GM18502 (cell line): ENCODE measurements at regions not wholly inside any gene's neighbourhood (a gene's known extent, or its start where the extent isn't known, plus 50 kb on each side); places are given as distances from the start of the nearest gene placed in this dataset.
"Not testable (repeated sequence)": the region's sequence is repeated elsewhere in the genome, so short reads cannot be mapped to it uniquely, and the experiment has no call there.

Experiments
- ATAC-seq: cut with Tn5 transposase; IDR thresholded peaks from one replicate; pipeline ENCODE4 v1.9.1; 2021; ENCODE audit warnings: mild to moderate bottlenecking; ENCODE audit not compliant: unreplicated experiment, poor library complexity

DNA sequence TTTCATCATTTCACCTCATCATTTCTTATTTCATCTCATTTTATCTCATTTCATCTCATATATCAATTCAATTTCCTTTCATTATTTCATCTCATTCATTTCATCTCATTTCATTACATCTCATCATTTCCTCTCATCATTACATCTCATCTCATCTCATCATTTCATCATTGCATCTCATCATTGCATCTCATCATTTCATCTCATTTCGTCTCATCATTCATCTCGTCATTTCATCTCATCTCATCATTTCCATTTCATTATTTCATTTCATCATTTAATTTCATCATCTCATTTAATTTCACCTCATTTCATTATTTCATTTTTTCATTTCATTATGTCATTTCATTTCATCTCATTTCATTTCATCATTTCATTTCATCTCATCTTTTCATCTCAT is 168.5 kb upstream of the FAM72C start:
- ATAC-seq = not testable (repeated sequence)

DNA sequence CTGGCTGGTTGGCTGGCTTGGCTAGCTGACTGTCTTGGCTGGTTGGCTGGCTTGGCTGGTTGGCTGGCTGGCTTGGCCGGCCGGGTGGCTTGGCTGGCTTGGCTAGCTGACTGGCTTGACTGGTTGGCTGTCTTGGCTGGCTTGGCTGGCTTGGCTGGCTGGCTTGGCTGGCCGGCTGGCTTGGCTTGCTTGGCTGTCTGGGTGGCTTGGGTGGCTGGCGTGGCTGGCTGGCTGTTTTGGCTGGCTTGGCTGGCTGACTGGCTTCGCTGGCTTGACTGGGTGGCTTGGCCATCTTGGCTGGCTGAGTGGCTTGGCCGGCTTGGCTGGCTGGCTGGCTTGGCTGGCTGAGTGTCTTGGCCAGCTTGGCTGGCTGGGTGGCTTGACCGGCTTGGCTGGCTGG is 133.2 kb upstream of the FAM72C start:
- not testable (repeated sequence) for ATAC-seq

DNA sequence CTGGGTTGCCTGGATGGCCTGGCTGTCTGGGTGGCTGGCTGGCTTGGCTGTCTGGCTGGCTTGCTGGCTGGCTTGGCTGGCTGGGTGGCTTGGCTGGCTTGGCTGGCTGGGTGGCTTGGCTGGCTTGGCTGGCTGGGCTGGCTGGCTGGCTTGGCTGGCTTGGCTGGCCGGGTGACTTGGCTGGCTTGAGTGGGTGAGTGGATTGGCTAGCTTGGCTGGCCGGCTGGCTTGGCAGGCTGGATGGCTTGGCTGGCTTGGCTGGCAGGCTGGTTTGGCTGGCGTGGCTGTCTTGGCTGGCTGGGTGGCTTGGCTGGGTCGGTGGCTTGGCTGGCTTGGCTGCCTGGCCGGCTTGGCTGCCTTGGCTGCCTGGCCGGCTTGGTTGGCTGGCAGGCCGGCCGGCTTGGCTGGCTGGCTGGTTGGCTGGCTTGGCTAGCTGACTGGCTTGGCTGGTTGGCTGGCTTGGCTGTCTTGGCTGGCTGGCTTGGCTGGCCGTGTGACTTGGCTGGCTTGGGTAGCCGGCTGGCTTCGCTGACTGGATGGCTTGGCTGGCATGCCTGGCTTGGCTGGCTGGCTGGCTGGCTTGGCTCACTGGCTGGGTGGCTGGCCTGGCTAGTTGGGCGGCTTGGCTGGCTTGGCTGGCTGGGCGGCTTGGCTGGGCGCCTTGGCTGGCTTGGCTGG is 132.4 kb upstream of the FAM72C start:
- not testable (repeated sequence) for ATAC-seq

DNA sequence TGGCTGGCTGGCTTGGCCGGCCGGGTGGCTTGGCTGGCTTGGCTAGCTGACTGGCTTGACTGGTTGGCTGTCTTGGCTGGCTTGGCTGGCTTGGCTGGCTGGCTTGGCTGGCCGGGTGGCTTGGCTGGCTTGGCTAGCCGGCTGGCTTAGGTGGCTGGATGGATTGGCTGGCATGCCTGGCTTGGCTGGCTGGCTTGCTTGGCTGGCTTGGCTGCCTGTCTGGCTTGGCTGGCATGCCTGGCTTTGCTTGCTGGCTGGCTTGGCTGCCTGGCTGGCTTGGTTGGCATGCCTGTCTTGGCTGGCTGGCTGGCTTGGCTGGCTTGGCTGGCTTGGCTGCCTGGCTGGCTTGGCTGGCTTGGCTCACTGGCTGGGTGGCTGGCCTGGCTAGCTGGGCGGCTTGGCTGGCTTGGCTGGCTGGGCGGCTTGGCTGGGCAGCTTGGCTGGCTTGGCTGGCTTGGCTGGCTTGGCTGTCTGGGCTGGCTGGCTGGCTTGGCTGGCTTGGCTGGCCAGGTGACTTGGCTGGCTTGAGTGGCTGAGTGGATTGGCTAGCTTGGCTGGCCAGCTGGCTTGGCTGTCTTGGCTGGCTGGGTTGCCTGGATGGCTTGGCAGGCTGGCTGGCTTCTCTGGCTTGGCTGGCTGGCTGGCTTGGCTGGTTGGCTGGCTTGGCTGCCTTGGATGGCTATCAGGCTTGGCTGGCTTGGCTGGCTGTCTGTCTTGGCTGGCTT is 131.5 kb upstream of the FAM72C start:
- ATAC-seq = not testable (repeated sequence)

DNA sequence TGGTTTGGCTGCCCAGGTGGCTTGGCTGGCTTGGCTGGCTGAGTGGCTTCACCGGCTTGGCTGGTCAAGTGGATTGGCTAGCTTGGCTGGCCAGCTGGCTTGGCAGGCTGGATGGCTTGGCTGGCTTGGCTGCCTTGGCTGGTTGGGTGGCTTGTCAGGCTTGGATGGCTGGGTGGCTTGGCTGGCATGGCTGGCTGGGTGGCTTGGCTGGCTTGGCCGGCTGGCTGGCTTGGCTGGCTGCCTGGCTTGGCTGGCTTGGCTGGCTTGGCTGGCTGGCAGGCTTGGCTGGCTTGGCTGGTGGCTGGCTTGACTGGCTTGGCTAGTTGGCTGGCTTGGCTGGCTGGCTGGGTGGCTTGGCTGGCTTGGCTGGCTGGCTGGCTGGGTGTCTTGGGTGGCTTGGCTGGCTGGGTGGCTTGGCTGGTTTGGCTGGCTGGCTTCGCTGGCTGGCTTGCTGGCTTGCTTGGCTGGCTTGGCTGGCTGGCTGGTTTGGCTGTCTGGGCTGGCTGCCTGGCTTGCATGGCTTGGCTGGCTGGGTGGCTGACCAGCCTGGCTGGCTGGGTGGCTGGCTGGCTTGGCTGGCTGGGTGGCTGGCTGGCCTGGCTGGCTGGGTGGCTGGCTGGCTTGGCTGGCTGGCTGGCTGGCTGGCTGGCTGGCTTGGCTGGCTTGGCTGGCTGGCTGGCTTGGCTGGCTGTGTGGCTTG is 130.4 kb upstream of the FAM72C start:
- not testable (repeated sequence) for ATAC-seq

DNA sequence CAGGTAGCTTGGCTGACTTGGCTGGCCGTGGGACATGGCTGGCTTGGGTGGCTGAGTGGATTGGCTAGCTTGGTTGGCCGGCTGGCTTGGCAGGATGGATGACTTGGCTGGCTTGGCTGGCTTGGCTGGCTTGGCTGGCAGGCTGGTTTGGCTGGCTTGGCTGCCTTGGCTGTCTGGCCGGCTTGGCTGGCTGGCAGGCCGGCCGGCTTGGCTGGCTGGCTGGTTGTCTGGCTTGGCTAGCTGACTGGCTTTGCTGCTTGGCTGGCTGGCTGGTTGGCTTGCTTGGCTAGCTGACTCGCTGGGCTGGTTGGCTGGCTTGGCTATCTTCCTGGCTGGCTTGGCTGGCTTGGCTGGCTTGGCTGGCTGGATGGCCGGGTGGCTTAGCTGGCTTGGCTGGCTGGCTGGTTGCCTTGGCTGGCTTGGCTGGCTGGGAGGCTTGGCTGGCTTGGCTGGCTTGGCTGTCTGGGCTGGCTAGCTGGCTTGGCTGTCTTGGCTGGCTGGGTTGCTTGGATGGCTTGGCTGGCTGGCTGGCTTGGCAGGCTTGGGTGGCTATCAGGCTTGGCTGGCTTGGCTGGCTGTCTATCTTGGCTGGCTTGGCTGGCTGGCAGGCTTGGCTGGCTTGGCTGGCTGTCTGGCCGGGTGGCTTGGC is 129.7 kb upstream of the FAM72C start:
- no peak for ATAC-seq

DNA sequence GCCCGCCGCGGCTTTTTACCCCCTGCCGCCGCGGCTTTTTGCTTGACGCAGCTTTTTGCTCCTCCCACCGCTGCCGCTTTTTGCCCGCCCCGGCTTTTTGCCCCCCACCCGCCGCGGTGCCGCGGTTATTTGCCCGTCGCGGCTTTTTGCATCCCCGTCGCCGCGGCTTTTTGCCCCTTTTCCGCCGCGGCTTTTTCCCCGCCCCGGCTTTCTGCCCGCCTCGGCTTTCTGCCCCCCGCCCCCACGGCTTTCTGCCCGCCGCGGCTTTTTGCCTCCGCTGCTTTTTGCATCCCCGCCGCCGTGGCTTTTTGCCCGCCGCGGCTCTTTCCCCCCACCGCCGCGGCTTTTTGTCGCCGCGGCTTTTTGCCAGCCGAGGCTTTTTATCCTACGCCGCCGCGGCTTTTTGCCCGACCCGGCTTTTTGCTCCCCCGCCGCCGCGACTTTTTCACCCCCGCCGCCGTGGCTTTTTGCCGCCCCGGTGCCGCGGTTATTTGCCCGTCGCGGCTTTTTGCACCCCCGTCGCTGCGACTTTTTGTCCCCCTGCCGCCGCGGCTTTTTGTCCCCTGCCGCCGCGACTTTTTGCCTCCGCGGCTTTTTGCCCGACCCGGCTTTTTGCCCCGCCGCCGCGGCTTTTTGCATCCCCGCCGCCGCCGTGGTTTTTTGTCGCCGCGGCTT is 105.5 kb upstream of the FAM72C start:
- not testable (repeated sequence) for ATAC-seq

DNA sequence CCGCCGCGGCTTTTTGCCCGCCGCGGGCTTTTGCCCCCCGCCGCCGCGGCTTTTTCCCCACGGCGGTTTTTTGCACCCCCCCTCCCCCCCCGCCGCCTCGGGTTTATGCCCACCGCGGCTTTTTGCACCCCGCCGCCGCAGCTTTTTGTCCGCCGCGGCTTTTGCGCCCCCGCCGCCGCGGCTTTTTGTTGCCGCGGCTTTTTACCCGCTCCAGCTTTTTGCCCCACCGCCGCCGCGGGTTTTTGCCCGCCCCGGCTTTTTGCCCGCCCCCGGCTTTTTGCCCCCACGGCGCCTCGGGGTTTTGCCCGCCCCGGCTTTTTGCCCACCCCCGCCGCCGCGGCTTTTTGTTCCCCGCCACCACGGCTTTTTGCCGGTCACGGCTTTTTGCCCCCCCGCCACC is 104.9 kb upstream of the FAM72C start:
- not testable (repeated sequence) for ATAC-seq

DNA sequence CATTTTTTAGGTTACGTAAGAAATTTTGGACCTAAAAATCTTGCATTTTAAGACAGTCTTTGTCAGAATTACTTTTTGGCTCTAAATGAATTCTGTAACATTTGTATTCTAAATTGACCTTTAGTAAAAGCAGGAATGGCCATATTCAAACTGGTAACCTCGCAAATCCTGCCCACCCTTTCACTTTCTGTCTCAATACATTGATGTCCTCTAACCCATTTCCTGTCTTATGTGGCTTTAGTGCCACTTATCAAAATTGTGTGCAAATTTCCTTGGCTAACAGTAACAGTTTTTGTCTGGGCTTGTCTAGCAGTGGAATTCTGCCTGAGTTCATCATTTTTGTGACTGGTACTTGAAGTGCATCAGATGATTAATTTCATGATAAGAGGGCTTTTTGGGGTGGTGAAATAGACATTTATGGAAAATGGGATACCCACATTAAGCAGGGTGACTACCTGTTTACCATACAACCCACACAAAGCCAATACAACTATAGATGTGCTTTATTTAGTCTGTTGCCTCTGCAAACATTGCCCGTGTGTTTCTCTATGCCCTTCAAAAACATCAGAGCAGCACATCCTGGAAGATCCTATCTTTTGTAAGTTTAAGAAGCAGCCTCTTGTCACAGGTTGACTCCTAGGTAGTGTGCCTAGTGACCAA is 98.7 kb upstream of the FAM72C start:
- ATAC-seq = not testable (repeated sequence)

DNA sequence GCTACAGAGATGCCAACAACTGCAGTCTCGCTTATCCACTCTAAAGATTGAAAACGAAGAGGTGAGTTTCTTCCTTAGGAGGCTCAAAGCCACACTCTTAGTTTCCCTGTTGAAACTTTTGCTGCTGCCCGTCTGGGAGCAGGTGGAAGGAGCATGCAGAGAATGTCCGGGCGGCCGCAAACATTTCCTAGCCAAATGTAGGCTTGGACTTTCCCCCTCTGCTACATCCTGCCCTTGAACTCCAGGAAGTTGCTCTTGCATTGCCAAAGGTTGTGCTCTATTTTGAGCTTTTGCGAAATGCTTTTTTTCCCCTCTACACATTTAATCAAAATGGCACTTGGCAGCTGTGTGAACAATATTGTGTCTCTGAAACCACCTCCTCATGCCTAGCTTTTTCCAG is 95.3 kb upstream of the FAM72C start:
- ATAC-seq = not testable (repeated sequence)

DNA sequence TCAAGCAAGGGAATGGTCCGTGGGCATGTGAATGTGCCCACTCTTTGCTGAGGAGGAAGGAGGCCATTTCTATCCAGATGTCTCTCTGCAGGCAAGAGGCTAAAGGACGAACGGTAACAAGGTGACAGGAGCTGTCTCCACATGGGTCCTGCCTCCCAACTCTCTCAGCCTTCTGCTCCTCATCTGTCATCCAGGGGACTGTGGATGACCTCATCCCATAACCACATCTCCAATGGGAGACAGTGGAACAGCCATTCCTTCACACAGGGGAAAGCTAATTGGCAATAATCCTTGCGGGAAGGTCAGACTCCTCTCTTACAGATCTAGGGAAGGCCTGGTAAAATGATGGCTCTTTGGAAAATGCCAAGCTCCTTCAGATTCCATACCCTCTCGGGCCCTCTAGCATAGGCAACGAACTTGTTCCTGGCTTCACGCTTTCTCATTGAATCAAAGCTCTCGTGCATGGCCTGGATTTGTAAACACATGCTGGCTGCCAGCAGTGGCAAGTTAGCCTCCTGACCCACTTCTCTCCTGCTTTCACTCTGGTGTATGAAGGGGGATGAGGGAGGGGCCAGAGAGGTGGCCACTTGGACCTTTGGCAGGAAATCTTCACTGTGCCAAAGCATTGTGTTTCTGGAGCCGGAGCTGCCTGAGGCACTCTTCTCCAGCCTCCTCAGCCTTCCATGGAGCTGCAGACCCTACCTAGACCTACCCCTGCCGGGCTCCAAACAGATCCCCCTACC is 94.5 kb upstream of the FAM72C start:
- not testable (repeated sequence) for ATAC-seq

DNA sequence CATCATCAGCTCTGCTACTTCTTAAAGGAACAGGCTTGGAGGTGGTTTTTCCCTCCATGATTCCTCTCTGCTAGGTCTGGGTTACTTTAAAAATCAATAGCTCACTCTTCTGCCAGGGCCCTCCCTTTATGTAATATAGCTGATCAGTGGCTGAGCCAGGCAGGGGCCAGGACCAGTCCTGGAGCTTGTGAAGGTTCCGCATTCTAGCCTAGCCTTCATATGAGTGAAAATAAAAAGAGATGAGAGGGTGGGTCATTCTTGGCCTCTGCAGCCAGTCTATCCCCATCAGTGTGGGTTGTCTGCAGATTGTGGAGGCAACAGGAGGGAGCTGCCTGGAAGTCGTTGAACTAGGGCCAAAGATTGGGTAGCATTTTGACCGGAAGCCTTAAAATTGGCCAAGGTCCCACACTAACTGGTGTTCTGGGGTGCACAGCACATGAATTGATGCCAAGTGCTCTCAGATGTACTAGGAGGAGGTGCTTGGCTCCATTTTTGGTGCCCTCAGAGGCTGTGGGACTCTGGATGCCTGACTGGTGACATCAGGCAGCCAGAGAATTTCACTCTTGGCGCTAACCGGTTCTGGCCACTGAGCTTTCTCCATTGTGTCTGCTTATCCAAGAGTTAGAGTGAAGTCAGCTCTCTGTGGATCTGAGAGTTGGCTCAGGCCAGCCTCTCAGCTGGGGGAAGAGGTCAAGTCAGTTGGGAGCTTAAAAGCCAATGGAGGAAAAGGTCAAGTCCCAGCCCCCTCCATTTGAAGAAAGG is 93.7 kb upstream of the FAM72C start:
- not testable (repeated sequence) for ATAC-seq

DNA sequence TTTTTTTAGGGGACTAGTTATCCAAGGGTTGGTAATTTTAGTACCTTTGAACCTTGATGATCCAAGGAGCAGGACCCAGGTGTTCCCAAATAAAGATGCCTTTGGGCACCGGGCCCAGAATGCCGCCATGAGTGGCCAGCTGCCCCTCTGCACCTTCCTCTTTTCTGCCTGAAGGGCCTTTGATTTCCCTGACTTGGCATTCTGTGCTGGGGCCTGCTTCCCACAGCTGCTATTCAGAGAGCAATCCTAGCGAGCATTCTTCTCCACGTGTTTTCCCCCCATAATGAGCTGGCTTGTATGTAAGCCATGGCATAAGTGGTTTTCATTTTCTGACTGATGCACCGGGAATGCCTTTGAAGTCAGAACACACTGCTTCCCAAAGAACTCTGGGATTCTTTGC is 77.6 kb upstream of the FAM72C start:
- ATAC-seq = not testable (repeated sequence)

DNA sequence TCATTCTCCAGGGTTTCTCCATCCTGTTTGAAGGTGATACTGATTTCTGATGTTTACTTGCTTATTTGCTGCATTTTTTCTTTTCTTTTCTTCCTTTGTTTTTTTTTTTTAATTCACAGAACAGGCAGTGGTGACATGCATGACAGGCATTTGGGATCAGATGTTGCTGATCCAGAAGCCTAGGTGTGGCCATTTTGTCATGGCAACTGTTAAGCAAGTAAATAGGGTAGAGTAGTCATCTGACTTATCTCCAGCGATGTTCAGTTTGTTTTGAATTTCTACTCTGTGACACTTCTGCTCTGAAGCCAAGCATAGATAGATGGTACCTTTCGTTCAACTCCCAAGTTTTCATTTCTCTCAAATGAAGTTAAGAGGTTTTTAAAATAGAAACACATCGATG is 74.9 kb upstream of the FAM72C start:
- ATAC-seq = not testable (repeated sequence)

DNA sequence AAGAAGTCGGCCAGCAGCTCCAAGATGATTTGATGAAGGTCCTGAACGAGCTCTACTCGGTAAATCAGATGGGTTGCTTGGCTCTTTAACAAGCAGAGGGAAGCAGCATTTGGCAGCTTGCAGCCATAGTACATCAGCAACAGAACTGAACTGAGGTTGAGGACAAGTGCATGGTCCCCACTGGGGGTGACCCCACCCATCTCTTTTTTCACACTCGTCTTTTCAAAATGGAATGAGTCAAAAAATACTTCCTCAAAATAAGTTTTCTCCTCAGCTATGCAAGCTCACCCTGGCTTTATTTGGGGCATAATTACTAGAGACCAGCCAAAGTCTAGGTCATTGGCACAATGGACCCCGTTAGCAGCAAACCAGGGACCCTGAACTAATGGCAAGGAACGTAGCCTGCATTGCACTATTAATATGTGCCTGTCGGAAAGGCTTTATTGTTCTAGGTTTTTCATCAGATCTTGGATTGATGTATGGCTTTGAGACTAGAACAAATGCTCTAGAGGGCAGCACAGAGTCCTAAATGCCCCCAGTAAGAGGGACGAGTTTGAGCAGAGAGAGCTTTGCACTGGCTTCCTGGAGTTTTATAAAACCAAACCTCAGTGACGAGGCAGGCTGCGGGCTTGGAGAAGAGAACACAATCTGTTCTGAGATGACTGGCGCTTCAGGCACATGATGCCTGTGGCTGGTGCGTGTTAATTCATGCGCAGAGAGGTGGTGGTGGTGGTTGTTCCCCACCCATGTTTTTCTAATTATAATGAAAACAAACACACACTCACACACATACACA is 74.2 kb upstream of the FAM72C start:
- ATAC-seq = peak; percentile 65

DNA sequence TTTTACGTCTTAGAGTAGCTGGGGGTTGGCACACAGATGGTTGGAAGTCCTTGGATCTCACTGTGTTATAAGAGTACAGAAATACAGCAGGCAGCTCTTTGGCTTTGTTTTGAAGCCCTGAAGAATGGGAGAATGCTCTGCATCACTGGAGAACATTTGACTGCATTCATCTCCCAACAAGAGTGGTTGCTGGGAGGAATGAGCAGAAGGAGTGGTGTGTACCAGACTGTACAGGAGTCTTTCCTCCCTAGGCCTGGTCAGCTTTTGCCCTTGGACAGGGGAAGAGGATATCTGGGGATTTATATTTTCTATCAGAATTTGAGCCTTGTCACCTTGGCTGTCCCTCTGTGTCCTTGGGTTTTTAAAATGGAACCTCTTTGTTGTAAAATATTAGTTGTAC is 70.5 kb upstream of the FAM72C start:
- not testable (repeated sequence) for ATAC-seq

DNA sequence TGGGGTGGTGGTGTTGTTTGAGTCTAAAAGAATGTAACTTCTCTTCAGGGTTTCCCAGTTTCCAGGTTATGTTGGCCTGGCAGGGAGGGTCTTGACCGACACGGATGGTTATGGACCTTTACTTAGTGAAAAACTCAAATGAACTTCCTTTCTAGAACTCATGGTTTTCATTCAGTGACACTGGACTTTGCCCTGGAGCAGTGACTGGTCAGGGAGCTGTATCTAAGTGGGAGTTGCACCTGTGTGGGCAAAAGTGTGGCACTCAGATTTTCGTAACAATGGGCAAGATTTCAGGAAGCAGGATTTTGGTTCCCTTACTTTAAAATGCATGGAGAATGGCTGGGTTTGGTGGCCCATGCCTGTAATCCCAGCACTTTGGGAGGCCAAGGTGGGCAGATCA is 68.5 kb upstream of the FAM72C start:
- not testable (repeated sequence) for ATAC-seq

DNA sequence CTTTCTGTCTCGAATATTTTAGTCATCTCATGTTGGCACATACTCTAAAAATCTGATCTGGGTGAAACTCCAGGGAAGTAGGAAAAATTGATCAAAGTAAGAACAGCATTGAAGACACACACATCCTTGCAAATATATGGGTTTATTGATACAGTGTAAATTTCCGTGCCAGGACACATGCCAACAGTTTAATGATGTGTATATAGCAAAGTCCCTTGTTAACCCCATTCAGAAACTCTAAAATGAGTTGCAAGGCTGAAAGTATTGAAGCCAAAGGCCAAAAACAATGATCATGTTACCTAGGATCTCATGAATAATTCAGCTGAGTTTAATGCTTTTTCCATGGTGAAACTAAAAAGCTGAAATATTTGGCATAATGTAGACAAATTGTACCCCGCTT is 62.3 kb upstream of the FAM72C start:
- not testable (repeated sequence) for ATAC-seq
